ENCODE measurements at regions not wholly inside any gene's neighbourhood (a gene's known extent, or its start where the extent isn't known, plus 50 kb on each side); places are given as distances from the start of the nearest gene placed in this dataset.

GRCh38 chr17:14780097-14780651 lies 479.3 kb downstream of the HS3ST3B1 start:
- TF ChIP-seq BRD4 (IDR thresholded peaks at IDR 0.05), result no peak
- TF ChIP-seq POLR2A (conservative IDR thresholded peaks at IDR 0.05), result no peak
- TF ChIP-seq, protein P1, sequence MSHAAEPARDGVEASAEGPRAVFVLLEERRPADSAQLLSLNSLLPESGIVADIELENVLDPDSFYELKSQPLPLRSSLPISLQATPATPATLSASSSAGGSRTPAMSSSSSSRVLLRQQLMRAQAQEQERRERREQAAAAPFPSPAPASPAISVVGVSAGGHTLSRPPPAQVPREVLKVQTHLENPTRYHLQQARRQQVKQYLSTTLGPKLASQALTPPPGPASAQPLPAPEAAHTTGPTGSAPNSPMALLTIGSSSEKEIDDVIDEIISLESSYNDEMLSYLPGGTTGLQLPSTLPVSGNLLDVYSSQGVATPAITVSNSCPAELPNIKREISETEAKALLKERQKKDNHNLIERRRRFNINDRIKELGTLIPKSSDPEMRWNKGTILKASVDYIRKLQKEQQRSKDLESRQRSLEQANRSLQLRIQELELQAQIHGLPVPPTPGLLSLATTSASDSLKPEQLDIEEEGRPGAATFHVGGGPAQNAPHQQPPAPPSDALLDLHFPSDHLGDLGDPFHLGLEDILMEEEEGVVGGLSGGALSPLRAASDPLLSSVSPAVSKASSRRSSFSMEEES (CRISPR knock-in tag; IDR thresholded peaks at IDR 0.05), result no peak
- no peak for TF ChIP-seq HNRNPH1 (optimal IDR thresholded peaks at IDR 0.05; ENCODE audit: low read depth, low read length)
- TF ChIP-seq ATF4 (CRISPR knock-in tag; IDR thresholded peaks at IDR 0.05), result no peak
